HepG2 (cell line): ENCODE measurements at regions not wholly inside any gene's neighbourhood (a gene's known extent, or its start where the extent isn't known, plus 50 kb on each side); places are given as distances from the start of the nearest gene placed in this dataset.

Experiments used
- ATF6 ChIP-seq: sonication (generic); formaldehyde crosslinking; conservative IDR thresholded peaks from 2 replicates; pipeline ENCODE4 v1.4.0; 2020; ENCODE audit warnings: missing genetic modification reagents
- BATF2 ChIP-seq: sonication (generic); formaldehyde crosslinking; IDR thresholded peaks from 2 replicates; pipeline ENCODE4 v1.8.0; 2022; ENCODE audit warnings: mild to moderate bottlenecking, missing genetic modification reagents, moderate library complexity
- CREM ChIP-seq, 2 experiments: sonication (generic) in 1 of 2; formaldehyde crosslinking in 1 of 2; IDR thresholded peaks; 2 replicates each; pipeline versions ENCODE4 v1.4.0 to v1.6.1; 2016 to 2020; ENCODE audit warnings: antibody characterized with exemption in 1 of 2, mild to moderate bottlenecking in 1 of 2, missing genetic modification reagents in 1 of 2
- DNMT3B ChIP-seq: conservative IDR thresholded peaks from 2 replicates; pipeline ENCODE4 v1.6.1; 2016; ENCODE audit warnings: missing biosample characterization, control low read depth
- FOXK2 ChIP-seq: fragments of 450-650 bp; IDR thresholded peaks from 2 replicates; pipeline ENCODE4 v1.6.1; 2016
- HMGXB4 ChIP-seq, 2 experiments: sonication (generic) in 1 of 2; formaldehyde crosslinking in 1 of 2; IDR thresholded peaks; 2 replicates each; pipeline versions ENCODE4 v1.4.0 to v1.6.1; 2018 to 2020; ENCODE audit warnings: missing genetic modification reagents in 2 of 2, borderline replicate concordance in 1 of 2, low read depth in 1 of 2, mild to moderate bottlenecking in 1 of 2, missing biosample characterization in 1 of 2
- HNF4G ChIP-seq, 2 experiments: sonication (generic) in 1 of 2; formaldehyde crosslinking in 1 of 2; IDR thresholded peaks; 2 replicates each; pipeline versions ENCODE4 v1.4.0 to v1.6.1; 2011 to 2020; ENCODE audit warnings: borderline replicate concordance in 2 of 2, low read depth in 2 of 2, mild to moderate bottlenecking in 2 of 2, low read length in 1 of 2, missing genetic modification reagents in 1 of 2, moderate library complexity in 1 of 2
- HOXA5 ChIP-seq: sonication (generic); formaldehyde crosslinking; IDR thresholded peaks from 2 replicates; pipeline ENCODE4 v1.4.0; 2020; ENCODE audit warnings: missing genetic modification reagents
- JARID2 ChIP-seq: sonication (generic); formaldehyde crosslinking; IDR thresholded peaks from 2 replicates; pipeline ENCODE4 v1.8.1; 2023; ENCODE audit warnings: missing genetic modification reagents, inconsistent platforms; ENCODE audit not compliant: insufficient replicate concordance
- KDM6A ChIP-seq: IDR thresholded peaks from 2 replicates; pipeline ENCODE4 v1.6.1; 2016; ENCODE audit warnings: low read depth
- PHF5A ChIP-seq: IDR thresholded peaks from one replicate; pipeline ENCODE4 v1.6.1; 2018; ENCODE audit warnings: low read depth, missing genetic modification reagents; ENCODE audit not compliant: unreplicated experiment
- POLR2G ChIP-seq: fragments of 200-400 bp; formaldehyde crosslinking; IDR thresholded peaks from 2 replicates; pipeline ENCODE4 v1.6.1; 2018; ENCODE audit warnings: mild to moderate bottlenecking, low read depth, low read length, moderate library complexity
- RXRA ChIP-seq: sonication (generic); formaldehyde crosslinking; IDR thresholded peaks from 2 replicates; pipeline ENCODE4 v1.5.1; 2020; ENCODE audit warnings: missing genetic modification reagents
- RXRB ChIP-seq: IDR thresholded peaks from 2 replicates; pipeline ENCODE4 v1.6.1; 2016; ENCODE audit warnings: borderline replicate concordance, missing genetic modification reagents, missing compliant biosample characterization
- SATB2 ChIP-seq: sonication (generic); formaldehyde crosslinking; IDR thresholded peaks from 2 replicates; pipeline ENCODE4 v1.5.0; 2020; ENCODE audit warnings: missing genetic modification reagents
- SMAD3 ChIP-seq: sonication (generic); formaldehyde crosslinking; IDR thresholded peaks from 2 replicates; pipeline ENCODE4 v1.4.0; 2020; ENCODE audit warnings: missing genetic modification reagents
- SYNCRIP ChIP-seq: fragments of 200-400 bp; formaldehyde crosslinking; IDR thresholded peaks from 2 replicates; pipeline ENCODE4 v1.6.1; 2018; ENCODE audit warnings: mild to moderate bottlenecking, low read depth, low read length; ENCODE audit not compliant: insufficient read depth
- ZBTB7B ChIP-seq: sonication (generic); formaldehyde crosslinking; IDR thresholded peaks from 2 replicates; pipeline ENCODE4 v1.4.0; 2020; ENCODE audit warnings: missing genetic modification reagents
- ZFP36L2 ChIP-seq: sonication (generic); formaldehyde crosslinking; IDR thresholded peaks from 2 replicates; pipeline ENCODE4 v1.4.0; 2020; ENCODE audit warnings: missing genetic modification reagents
- ZNF121 ChIP-seq: sonication (generic); formaldehyde crosslinking; IDR thresholded peaks from 2 replicates; pipeline ENCODE4 v1.5.0; 2020; ENCODE audit warnings: mild to moderate bottlenecking, missing genetic modification reagents
- ZNF232 ChIP-seq: sonication (generic); formaldehyde crosslinking; IDR thresholded peaks from 2 replicates; pipeline ENCODE4 v1.4.0; 2020; ENCODE audit warnings: missing genetic modification reagents, borderline replicate concordance
- ZNF441 ChIP-seq: sonication (generic); formaldehyde crosslinking; IDR thresholded peaks from 2 replicates; pipeline ENCODE4 v1.7.0; 2021; ENCODE audit warnings: missing genetic modification reagents, borderline replicate concordance
- ZNF704 ChIP-seq: sonication (generic); formaldehyde crosslinking; IDR thresholded peaks from 2 replicates; pipeline ENCODE4 v1.8.1; 2023; ENCODE audit warnings: mild to moderate bottlenecking, inconsistent platforms, moderate library complexity, missing genetic modification reagents, borderline replicate concordance
- ZSCAN20 ChIP-seq: sonication (generic); formaldehyde crosslinking; IDR thresholded peaks from 2 replicates; pipeline ENCODE4 v1.4.0; 2020; ENCODE audit warnings: missing genetic modification reagents, mild to moderate bottlenecking, borderline replicate concordance
- ZSCAN22 ChIP-seq: sonication (generic); formaldehyde crosslinking; IDR thresholded peaks from 2 replicates; pipeline ENCODE4 v1.4.0; 2020; ENCODE audit warnings: mild to moderate bottlenecking, missing genetic modification reagents

- TF ChIP-seq ZFP36L2 (CRISPR knock-in tag) (no peak), SYNCRIP (no peak), ZNF232 (CRISPR knock-in tag) (peak; percentile 92; the same call in 1 of the 2 replicates), ZNF121 (no peak), HOXA5 (no peak; the same call in 1 of the 2 replicates), ZNF441 (CRISPR knock-in tag) (peak; percentile 61; the same call in 1 of the 2 replicates), ZNF704 (CRISPR knock-in tag) (no peak), FOXK2 (peak; percentile 60; the same call in 1 of the 2 replicates), SATB2 (CRISPR knock-in tag) (peak; percentile 96), SMAD3 (CRISPR knock-in tag) (peak; percentile 71; the same call in 1 of the 2 replicates), RXRA (CRISPR knock-in tag) (peak; percentile 84), HMGXB4 (CRISPR knock-in tag; IDR thresholded peaks at IDR 0.05; ENCODE audit: borderline replicate concordance in 1 of 2, low read depth in 1 of 2) (peak; percentile 27 to 63; a peak in 2 of 4 replicates), ZSCAN20 (peak; percentile 56; the same call in 1 of the 2 replicates), CREM (IDR thresholded peaks at IDR 0.05) (peak; percentile 75), CREM (CRISPR knock-in tag; IDR thresholded peaks at IDR 0.05) (no peak), POLR2G (no peak), ZSCAN22 (CRISPR knock-in tag) (no peak), KDM6A (CRISPR knock-in tag) (peak; percentile 95), BATF2 (CRISPR knock-in tag) (no peak), PHF5A (CRISPR knock-in tag) (peak; percentile 72), ATF6 (CRISPR knock-in tag) (no peak), RXRB (peak; percentile 90), JARID2 (no peak), ZBTB7B (CRISPR knock-in tag) (peak; percentile 77), HNF4G (IDR thresholded peaks at IDR 0.05; ENCODE audit: borderline replicate concordance, low read depth, low read length) (peak; percentile 98), HNF4G (CRISPR knock-in tag; IDR thresholded peaks at IDR 0.05; ENCODE audit: borderline replicate concordance, low read depth) (peak; percentile 100), DNMT3B (CRISPR knock-in tag) (no peak)
Measured at GRCh38 chr16:79897453-79898146, 297.1 kb upstream of the MAF start (continued).
